GM23338 (cell line): ENCODE measurements at regions not wholly inside any gene's neighbourhood (a gene's known extent, or its start where the extent isn't known, plus 50 kb on each side); places are given as distances from the start of the nearest gene placed in this dataset.

Source experiments
- ATAC-seq: fragments of 200-7000 bp; cut with Tn5 transposase; 3 replicates; pipeline ENCODE4 v1.9.1; 2020
- DNase-seq: peaks from one replicate; pipeline ENCODE4 v3.0.0-alpha.2; 2015; ENCODE audit warnings: low spot score
- H2AFZ ChIP-seq: fragments of 200-600 bp; sonication (generic); 2 replicates; pipeline ENCODE4 v1.8.0; 2016; ENCODE audit warnings: antibody characterized with exemption, mild to moderate bottlenecking, moderate library complexity
- H3F3A ChIP-seq: fragments of 200-600 bp; sonication (generic); replicated peaks from 2 replicates; pipeline ENCODE4 v1.8.0; 2017; ENCODE audit warnings: antibody characterized with exemption, mixed run types, low read depth
- H3K27ac ChIP-seq: fragments of 200-600 bp; sonication (generic); 2 replicates; pipeline ENCODE4 v1.6.1; 2016; ENCODE audit warnings: low read depth
- H3K27me3 ChIP-seq: fragments of 200-600 bp; sonication (generic); 2 replicates; pipeline ENCODE4 v1.8.0; 2016; ENCODE audit warnings: mild to moderate bottlenecking, mixed run types, moderate library complexity; ENCODE audit not compliant: insufficient read depth
- H3K36me3 ChIP-seq: fragments of 200-600 bp; sonication (generic); 2 replicates; pipeline ENCODE4 v1.8.0; 2016; ENCODE audit warnings: mild to moderate bottlenecking; ENCODE audit not compliant: insufficient read depth
- H3K4me1 ChIP-seq: fragments of 200-600 bp; sonication (generic); 2 replicates; pipeline ENCODE4 v1.8.0; 2016; ENCODE audit warnings: mild to moderate bottlenecking, moderate library complexity; ENCODE audit not compliant: insufficient read depth
- H3K4me2 ChIP-seq: fragments of 200-600 bp; sonication (generic); 2 replicates; pipeline ENCODE4 v1.7.1; 2017; ENCODE audit warnings: mixed run types
- H3K4me3 ChIP-seq: fragments of 200-600 bp; sonication (generic); 2 replicates; pipeline ENCODE4 v1.6.1; 2016; ENCODE audit warnings: mixed run types
- H3K79me2 ChIP-seq: fragments of 200-600 bp; sonication (generic); replicated peaks from 2 replicates; pipeline ENCODE4 v1.8.0; 2017; ENCODE audit warnings: mild to moderate bottlenecking; ENCODE audit not compliant: insufficient read depth
- H3K9me2 ChIP-seq: fragments of 200-600 bp; sonication (generic); 2 replicates; pipeline ENCODE4 v1.8.0; 2017; ENCODE audit not compliant: insufficient read depth
- H4K20me1 ChIP-seq: fragments of 200-600 bp; sonication (generic); replicated peaks from 2 replicates; pipeline ENCODE4 v1.8.0; 2017; ENCODE audit warnings: mild to moderate bottlenecking; ENCODE audit not compliant: insufficient read depth
- H3K27ac Mint-ChIP-seq: 2 replicates; pipeline ENCODE4 v1.8.0; 2020; ENCODE audit warnings: inconsistent platforms, mild to moderate bottlenecking, moderate library complexity, mixed read lengths
- H3K27me3 Mint-ChIP-seq: 3 replicates; pipeline ENCODE4 v1.8.0; 2022; ENCODE audit warnings: low read depth, mild to moderate bottlenecking, moderate library complexity, mixed read lengths, inconsistent platforms; ENCODE audit not compliant: insufficient read depth, poor library complexity
- H3K36me3 Mint-ChIP-seq: 3 replicates; pipeline ENCODE4 v1.8.0; 2021; ENCODE audit warnings: low read depth, mild to moderate bottlenecking, inconsistent platforms, moderate library complexity, mixed read lengths
- H3K4me1 Mint-ChIP-seq: 3 replicates; pipeline ENCODE4 v1.8.0; 2020; ENCODE audit warnings: mild to moderate bottlenecking, inconsistent platforms, mixed read lengths
- H3K4me3 Mint-ChIP-seq: 3 replicates; pipeline ENCODE4 v1.8.0; 2021; ENCODE audit warnings: moderate library complexity, mild to moderate bottlenecking, inconsistent platforms, mixed read lengths
- H3K9me3 Mint-ChIP-seq: 3 replicates; pipeline ENCODE4 v1.8.0; 2020; ENCODE audit warnings: moderate library complexity, mild to moderate bottlenecking, inconsistent platforms, mixed read lengths
- CREB1 ChIP-seq: fragments of 250-450 bp; sonication (Bioruptor Pico); IDR thresholded peaks from 2 replicates; pipeline ENCODE4 v1.5.0; 2020; ENCODE audit warnings: low read depth, mild to moderate bottlenecking, moderate library complexity
- EZH2 ChIP-seq: fragments of 200-600 bp; sonication (generic); IDR thresholded peaks from one replicate; pipeline ENCODE4 v1.8.0; 2017; ENCODE audit warnings: antibody characterized with exemption, mild to moderate bottlenecking, low read depth; ENCODE audit not compliant: unreplicated experiment
- EZH2phosphoT487 ChIP-seq: fragments of 200-600 bp; sonication (generic); IDR thresholded peaks from one replicate; pipeline ENCODE4 v1.8.1; 2018; ENCODE audit warnings: antibody characterized with exemption; ENCODE audit not compliant: unreplicated experiment
- JUNB ChIP-seq: IDR thresholded peaks from one replicate; pipeline ENCODE4 v1.6.1; 2016; ENCODE audit warnings: antibody characterized with exemption; ENCODE audit not compliant: unreplicated experiment
- NANOG ChIP-seq: IDR thresholded peaks from 2 replicates; pipeline ENCODE4 v1.6.1; 2016; ENCODE audit warnings: antibody characterized with exemption, borderline replicate concordance
- POLR2AphosphoS5 ChIP-seq: IDR thresholded peaks from 2 replicates; pipeline ENCODE4 v1.6.1; 2016; ENCODE audit warnings: antibody characterized with exemption, low read depth
- REST ChIP-seq: IDR thresholded peaks from one replicate; pipeline ENCODE4 v1.6.1; 2018; ENCODE audit warnings: antibody characterized with exemption; ENCODE audit not compliant: unreplicated experiment
- STAT1 ChIP-seq: IDR thresholded peaks from one replicate; pipeline ENCODE4 v1.6.1; 2016; ENCODE audit warnings: antibody characterized with exemption; ENCODE audit not compliant: unreplicated experiment
- ZNF114 ChIP-seq: fragments of 250-450 bp; sonication (Bioruptor Pico); IDR thresholded peaks from 2 replicates; pipeline ENCODE4 v1.5.0; 2020; ENCODE audit warnings: mild to moderate bottlenecking, moderate library complexity
- ZNF331 ChIP-seq: fragments of 250-450 bp; sonication (Bioruptor Pico); IDR thresholded peaks from 2 replicates; pipeline ENCODE4 v1.5.0; 2020; ENCODE audit warnings: low read depth, mild to moderate bottlenecking, moderate library complexity
- TF ChIP-seq, protein P1 (sequence below), 2 experiments: fragments of 200-600 bp in 1 of 2; sonication (generic) in 1 of 2; conservative IDR thresholded peaks; 2 replicates each; pipeline versions ENCODE4 v1.5.1 to v1.6.1; 2016 to 2017; ENCODE audit warnings: antibody characterized with exemption in 2 of 2, low read depth in 2 of 2, mild to moderate bottlenecking in 2 of 2, moderate library complexity in 1 of 2
- TF ChIP-seq, protein P2 (sequence below): fragments of 250-450 bp; sonication (Bioruptor Pico); IDR thresholded peaks from 2 replicates; pipeline ENCODE4 v1.5.0; 2020; ENCODE audit warnings: mild to moderate bottlenecking, moderate library complexity
- TF ChIP-seq, protein P3 (sequence below): IDR thresholded peaks from 2 replicates; pipeline ENCODE4 v1.6.1; 2016; ENCODE audit warnings: antibody characterized with exemption

GRCh38 chr9:134551644-134552348, 89.8 kb upstream of the COL5A1 start:
- H3K4me2 ChIP-seq: no peak overlapping the region
- DNase-seq: no peak

More at GRCh38 chr9:134551644-134552348, 89.8 kb upstream of the COL5A1 start:
- Mint-ChIP-seq H3K27me3 (peaks cover 7% of the 10 kb centered on the region), H3K27ac (no peak overlapping the region), H3K4me3 (no peak overlapping the region), H3K4me1 (no peaks in the 10 kb centered on the region; the same call in 2 of the 3 replicates), H3K36me3 (0 out of 3 replicates have a peak, but pooled peaks cover 2% of the 10 kb centered on the region), H3K9me3 (peaks cover 3% of the 10 kb centered on the region; the same call in 1 of the 3 replicates)
- no peak overlapping the region for H3K4me3 ChIP-seq
- no peak overlapping the region for H2AFZ ChIP-seq
- H3K27ac ChIP-seq: no peak overlapping the region
- H3K27me3 ChIP-seq: no peaks in the 10 kb centered on the region
- H3K79me2 ChIP-seq: no peaks in the 10 kb centered on the region
- no peaks in the 10 kb centered on the region for H3K9me2 ChIP-seq
- H3K36me3 ChIP-seq: no peaks in the 10 kb centered on the region
- no peak for ATAC-seq
- H3F3A ChIP-seq: no peaks in the 10 kb centered on the region
- TF ChIP-seq NANOG (no peak), EZH2phosphoT487 (no peak), POLR2AphosphoS5 (no peak), CREB1 (CRISPR knock-in tag) (no peak), ZNF331 (CRISPR knock-in tag) (no peak), EZH2 (no peak), STAT1 (no peak), JUNB (no peak), ZNF114 (CRISPR knock-in tag) (no peak), REST (no peak)
- TF ChIP-seq, protein P1, sequence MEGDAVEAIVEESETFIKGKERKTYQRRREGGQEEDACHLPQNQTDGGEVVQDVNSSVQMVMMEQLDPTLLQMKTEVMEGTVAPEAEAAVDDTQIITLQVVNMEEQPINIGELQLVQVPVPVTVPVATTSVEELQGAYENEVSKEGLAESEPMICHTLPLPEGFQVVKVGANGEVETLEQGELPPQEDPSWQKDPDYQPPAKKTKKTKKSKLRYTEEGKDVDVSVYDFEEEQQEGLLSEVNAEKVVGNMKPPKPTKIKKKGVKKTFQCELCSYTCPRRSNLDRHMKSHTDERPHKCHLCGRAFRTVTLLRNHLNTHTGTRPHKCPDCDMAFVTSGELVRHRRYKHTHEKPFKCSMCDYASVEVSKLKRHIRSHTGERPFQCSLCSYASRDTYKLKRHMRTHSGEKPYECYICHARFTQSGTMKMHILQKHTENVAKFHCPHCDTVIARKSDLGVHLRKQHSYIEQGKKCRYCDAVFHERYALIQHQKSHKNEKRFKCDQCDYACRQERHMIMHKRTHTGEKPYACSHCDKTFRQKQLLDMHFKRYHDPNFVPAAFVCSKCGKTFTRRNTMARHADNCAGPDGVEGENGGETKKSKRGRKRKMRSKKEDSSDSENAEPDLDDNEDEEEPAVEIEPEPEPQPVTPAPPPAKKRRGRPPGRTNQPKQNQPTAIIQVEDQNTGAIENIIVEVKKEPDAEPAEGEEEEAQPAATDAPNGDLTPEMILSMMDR (conservative IDR thresholded peaks at IDR 0.05; ENCODE audit: low read depth in 2 of 2): no peak
- TF ChIP-seq, protein P2, sequence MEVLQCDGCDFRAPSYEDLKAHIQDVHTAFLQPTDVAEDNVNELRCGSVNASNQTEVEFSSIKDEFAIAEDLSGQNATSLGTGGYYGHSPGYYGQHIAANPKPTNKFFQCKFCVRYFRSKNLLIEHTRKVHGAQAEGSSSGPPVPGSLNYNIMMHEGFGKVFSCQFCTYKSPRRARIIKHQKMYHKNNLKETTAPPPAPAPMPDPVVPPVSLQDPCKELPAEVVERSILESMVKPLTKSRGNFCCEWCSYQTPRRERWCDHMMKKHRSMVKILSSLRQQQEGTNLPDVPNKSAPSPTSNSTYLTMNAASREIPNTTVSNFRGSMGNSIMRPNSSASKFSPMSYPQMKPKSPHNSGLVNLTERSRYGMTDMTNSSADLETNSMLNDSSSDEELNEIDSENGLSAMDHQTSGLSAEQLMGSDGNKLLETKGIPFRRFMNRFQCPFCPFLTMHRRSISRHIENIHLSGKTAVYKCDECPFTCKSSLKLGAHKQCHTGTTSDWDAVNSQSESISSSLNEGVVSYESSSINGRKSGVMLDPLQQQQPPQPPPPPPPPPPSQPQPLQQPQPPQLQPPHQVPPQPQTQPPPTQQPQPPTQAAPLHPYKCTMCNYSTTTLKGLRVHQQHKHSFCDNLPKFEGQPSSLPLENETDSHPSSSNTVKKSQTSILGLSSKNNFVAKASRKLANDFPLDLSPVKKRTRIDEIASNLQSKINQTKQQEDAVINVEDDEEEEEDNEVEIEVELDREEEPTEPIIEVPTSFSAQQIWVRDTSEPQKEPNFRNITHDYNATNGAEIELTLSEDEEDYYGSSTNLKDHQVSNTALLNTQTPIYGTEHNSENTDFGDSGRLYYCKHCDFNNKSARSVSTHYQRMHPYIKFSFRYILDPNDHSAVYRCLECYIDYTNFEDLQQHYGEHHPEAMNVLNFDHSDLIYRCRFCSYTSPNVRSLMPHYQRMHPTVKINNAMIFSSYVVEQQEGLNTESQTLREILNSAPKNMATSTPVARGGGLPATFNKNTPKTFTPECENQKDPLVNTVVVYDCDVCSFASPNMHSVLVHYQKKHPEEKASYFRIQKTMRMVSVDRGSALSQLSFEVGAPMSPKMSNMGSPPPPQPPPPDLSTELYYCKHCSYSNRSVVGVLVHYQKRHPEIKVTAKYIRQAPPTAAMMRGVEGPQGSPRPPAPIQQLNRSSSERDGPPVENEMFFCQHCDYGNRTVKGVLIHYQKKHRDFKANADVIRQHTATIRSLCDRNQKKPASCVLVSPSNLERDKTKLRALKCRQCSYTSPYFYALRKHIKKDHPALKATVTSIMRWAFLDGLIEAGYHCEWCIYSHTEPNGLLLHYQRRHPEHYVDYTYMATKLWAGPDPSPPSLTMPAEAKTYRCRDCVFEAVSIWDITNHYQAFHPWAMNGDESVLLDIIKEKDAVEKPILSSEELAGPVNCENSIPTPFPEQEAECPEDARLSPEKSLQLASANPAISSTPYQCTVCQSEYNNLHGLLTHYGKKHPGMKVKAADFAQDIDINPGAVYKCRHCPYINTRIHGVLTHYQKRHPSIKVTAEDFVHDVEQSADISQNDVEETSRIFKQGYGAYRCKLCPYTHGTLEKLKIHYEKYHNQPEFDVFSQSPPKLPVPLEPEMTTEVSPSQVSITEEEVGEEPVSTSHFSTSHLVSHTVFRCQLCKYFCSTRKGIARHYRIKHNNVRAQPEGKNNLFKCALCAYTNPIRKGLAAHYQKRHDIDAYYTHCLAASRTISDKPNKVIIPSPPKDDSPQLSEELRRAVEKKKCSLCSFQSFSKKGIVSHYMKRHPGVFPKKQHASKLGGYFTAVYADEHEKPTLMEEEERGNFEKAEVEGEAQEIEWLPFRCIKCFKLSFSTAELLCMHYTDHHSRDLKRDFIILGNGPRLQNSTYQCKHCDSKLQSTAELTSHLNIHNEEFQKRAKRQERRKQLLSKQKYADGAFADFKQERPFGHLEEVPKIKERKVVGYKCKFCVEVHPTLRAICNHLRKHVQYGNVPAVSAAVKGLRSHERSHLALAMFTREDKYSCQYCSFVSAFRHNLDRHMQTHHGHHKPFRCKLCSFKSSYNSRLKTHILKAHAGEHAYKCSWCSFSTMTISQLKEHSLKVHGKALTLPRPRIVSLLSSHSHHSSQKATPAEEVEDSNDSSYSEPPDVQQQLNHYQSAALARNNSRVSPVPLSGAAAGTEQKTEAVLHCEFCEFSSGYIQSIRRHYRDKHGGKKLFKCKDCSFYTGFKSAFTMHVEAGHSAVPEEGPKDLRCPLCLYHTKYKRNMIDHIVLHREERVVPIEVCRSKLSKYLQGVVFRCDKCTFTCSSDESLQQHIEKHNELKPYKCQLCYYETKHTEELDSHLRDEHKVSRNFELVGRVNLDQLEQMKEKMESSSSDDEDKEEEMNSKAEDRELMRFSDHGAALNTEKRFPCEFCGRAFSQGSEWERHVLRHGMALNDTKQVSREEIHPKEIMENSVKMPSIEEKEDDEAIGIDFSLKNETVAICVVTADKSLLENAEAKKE (CRISPR knock-in tag): no peak
- TF ChIP-seq, protein P3, sequence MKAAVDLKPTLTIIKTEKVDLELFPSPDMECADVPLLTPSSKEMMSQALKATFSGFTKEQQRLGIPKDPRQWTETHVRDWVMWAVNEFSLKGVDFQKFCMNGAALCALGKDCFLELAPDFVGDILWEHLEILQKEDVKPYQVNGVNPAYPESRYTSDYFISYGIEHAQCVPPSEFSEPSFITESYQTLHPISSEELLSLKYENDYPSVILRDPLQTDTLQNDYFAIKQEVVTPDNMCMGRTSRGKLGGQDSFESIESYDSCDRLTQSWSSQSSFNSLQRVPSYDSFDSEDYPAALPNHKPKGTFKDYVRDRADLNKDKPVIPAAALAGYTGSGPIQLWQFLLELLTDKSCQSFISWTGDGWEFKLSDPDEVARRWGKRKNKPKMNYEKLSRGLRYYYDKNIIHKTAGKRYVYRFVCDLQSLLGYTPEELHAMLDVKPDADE: no peak
- H3K4me1 ChIP-seq: no peaks in the 10 kb centered on the region
- H4K20me1 ChIP-seq: no peaks in the 10 kb centered on the region
